GM12873 (cell line): ENCODE measurements at regions not wholly inside any gene's neighbourhood (a gene's known extent, or its start where the extent isn't known, plus 50 kb on each side); places are given as distances from the start of the nearest gene placed in this dataset.

Experiments used
- TF ChIP-seq, protein P1 (sequence below): IDR thresholded peaks from 2 replicates; pipeline ENCODE4 v1.5.1; 2012; ENCODE audit warnings: low read depth, mild to moderate bottlenecking, moderate library complexity, low read length, control low read depth; ENCODE audit not compliant: insufficient read depth; ENCODE audit errors: missing control alignments

DNA sequence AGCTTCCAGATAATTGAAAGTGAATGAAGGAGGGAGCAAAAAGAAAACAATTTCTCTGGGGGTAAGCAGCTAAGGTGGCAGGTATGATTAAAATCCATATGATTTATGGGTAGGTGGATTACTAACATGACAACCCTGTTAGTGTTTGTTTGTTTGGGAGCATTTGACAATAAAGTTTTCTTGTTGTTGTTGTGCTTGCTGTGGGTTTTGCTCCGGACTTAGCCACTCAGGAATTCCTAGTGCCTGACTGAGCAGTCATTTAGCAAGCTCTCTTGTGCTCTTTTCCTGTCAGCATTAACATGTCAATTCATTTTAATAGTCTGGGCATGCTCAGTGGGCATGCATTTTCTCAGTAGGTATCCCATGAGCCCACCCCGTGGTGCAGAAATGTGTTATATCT lies 674.8 kb upstream of the ZEB2 start:
- TF ChIP-seq, protein P1, sequence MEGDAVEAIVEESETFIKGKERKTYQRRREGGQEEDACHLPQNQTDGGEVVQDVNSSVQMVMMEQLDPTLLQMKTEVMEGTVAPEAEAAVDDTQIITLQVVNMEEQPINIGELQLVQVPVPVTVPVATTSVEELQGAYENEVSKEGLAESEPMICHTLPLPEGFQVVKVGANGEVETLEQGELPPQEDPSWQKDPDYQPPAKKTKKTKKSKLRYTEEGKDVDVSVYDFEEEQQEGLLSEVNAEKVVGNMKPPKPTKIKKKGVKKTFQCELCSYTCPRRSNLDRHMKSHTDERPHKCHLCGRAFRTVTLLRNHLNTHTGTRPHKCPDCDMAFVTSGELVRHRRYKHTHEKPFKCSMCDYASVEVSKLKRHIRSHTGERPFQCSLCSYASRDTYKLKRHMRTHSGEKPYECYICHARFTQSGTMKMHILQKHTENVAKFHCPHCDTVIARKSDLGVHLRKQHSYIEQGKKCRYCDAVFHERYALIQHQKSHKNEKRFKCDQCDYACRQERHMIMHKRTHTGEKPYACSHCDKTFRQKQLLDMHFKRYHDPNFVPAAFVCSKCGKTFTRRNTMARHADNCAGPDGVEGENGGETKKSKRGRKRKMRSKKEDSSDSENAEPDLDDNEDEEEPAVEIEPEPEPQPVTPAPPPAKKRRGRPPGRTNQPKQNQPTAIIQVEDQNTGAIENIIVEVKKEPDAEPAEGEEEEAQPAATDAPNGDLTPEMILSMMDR = no peak

DNA sequence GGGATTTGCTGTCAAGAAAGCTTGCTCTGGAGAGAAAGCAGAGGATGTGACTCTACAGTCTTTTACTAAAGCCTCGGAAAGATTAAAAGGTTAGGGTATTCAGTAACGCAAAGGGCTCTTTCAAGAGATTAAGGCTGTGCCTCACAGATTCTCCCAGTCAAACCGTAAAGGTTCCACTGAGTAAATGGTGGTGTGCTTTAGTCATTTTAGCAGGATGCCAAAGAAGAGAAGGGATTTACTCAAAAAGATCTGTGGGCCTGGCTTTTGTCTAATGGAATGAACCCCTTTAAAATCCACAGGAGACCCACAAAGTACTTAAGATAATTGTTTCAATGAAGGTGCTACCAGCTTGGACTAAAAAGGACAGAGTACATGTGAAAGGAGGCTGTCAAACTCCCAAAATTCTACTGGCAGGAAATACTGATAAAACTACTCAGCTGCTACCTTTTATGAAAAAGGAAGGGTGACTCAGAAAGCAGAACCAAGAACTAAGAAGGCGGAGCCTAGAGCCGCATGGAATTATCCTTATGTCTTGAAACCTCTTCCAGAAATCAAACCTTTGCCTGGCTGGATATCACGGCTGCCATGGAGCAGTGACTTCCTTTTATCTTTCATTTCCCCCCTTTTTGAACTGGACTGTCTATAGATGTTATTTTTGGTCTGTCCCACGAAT lies 670.2 kb upstream of the ZEB2 start:
- TF ChIP-seq, protein P1 = no peak

DNA sequence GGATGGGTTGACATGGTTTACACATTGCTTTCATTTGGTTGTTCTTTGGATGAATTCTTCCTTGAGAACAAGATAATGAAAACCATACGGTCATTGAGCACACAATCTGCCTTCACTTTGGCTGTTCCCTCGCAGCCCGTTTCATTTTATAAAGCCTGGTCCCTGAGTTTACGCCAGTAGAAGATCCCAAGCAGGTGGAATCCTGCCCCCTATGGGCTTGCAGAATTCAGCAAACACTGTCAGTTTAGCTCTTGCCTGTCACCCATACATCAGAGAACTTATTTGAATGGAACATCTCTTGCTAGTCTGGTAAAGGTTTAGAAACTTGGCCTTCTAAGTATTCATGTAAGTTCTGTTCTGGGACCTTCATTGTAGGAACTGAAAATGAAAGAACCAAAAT lies 666.4 kb upstream of the ZEB2 start:
- TF ChIP-seq, protein P1 = peak; percentile 20

DNA sequence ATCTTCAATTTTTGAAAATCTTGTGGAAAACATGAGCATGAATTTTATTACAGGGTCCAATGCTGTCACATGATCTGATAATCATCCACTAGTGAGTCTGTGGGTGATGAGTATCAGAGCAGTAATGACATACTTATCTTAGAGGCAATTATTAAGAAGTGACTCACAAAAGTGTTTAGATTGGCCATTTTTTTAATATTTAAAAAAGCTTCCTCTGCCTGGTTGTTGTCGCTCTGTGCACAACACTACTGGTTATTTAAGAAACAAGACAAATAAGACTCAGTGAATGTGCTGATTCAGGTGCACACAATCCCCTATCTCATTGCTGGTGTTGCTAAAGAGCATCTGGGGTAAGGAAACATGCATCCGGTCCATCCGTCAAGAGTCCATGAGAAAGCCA lies 665.8 kb upstream of the ZEB2 start:
- TF ChIP-seq, protein P1 = no peak

DNA sequence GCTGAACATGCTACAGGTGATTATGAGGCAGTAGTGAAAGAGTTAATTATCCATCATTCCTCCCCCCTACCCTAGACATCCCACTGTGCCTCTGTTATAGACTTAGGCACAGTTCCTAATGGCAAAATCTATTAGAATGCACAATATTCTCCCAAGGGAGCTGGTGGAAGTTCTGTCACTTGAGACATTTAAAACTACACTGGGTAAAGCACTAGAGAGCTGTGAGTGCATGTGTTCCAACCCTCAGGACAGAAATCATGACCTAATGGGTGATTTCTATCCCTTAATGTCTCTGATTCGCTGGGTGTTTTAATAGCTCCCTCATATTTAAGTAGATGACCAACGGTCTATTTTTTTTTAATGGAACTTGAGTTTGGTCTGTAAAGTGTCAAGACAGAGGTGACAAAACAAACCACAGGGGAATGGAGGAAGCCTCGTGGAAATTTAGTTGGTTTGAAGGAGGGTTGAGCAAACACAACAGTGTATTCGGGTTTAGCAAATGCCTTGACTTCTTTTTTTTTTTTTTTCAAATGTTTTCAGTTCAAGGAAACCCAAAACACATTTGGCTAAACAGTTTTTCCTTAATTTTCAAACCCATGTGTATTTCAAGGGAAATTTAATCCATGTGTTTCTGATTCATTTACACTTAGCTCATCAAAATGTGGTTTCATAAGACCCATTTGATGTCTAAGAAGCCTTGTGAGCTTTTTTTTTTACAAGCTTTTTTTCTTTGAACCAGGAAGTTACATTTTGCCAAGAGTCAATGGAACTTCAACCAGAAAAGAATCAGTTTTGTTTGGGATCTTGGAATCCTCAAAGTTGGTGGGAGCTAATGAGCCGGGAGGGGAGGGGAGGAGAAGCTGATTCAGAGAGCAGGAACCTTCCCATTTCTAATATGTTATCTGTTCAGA lies 665.1 kb upstream of the ZEB2 start:
- TF ChIP-seq, protein P1 = no peak

DNA sequence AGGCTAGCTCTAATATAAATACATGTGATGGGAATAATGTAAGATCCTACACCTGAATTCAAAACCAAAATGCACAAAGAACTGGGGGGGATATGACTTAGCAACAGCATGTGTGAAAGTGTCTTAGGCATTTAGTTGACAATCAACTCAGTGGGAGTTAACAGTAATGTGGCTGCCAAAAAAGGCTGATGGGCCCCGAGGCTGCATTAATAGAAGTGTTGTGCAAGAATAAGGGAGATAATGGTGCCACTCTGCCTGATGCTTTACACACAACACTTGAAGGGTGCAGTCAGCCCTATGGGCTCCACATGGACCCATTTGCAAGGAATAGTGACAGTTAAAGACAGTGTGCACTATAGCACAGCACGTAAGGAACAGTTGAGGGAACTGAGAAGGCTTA lies 649.4 kb upstream of the ZEB2 start:
- TF ChIP-seq, protein P1 = no peak

DNA sequence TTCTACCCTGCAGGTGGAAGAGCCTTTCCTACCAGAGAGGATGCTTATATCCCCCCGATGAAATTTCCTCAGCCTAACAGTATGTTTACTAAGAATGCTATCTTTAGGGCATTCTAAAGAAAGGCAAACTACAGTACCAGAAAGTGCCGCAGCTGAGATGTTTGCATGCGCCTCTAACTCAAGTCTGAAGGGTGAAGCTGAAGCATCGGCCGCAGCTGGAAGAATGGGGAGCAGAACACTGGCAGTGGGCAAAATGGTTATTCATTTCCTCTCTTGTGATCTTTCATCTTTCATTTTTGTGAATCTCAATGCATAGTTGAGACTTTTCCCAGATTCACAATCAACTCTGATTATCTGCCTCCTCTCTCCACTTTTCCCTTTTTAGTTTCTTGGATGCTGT lies 648.2 kb upstream of the ZEB2 start:
- TF ChIP-seq, protein P1 = no peak
